Erythroblast (primary cell): ENCODE measurements at regions not wholly inside any gene's neighbourhood (a gene's known extent, or its start where the extent isn't known, plus 50 kb on each side); places are given as distances from the start of the nearest gene placed in this dataset.

Experiments used
- GATA1 ChIP-seq: IDR thresholded peaks from 2 replicates; pipeline ENCODE4 v1.6.1; 2011; ENCODE audit warnings: low read depth, mild to moderate bottlenecking, control low read depth, low read length, moderate library complexity
- POLR2A ChIP-seq: IDR thresholded peaks from 2 replicates; pipeline ENCODE4 v1.6.1; 2011; ENCODE audit warnings: mild to moderate bottlenecking, low read length

GRCh38 chr2:64731746-64732145 lies 78.0 kb upstream of the SERTAD2 start:
- TF ChIP-seq POLR2A: no peak
- no peak for TF ChIP-seq GATA1
